NCI-H1694 (cell line): ENCODE measurements at regions not wholly inside any gene's neighbourhood (a gene's known extent, or its start where the extent isn't known, plus 50 kb on each side); places are given as distances from the start of the nearest gene placed in this dataset.

Source experiments
- DNase-seq: peaks from one replicate; lab custom pipeline; 2025; lab: John Stamatoyannopoulos, UW

DNA sequence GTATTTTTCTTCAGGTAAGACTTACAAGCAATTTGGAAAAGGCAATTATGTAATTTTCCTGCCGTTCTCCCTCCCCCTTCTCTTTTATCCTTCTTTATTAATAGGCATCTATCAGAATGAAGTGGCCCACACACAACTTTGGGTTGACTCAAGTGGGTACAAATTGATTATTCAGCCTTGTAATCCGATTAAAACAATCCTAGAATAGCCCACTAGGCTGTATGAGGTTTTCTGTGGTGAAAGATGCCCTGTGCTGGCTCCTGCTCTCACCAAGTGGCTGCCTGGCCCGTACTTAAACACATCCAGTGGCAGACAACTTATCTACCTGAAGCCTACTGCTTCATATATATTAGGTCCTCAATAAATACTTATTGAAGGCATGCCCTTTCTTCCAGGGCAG, 177.3 kb upstream of the C9orf72 start:
- DNase-seq: no peak

GRCh38 chr9:27752069-27752468, 178.8 kb upstream of the C9orf72 start:
- no peak for DNase-seq

- no peak for DNase-seq
These were observed 182.6 kb upstream of the C9orf72 start for GRCh38 chr9:27755846-27756245.

GRCh38 chr9:27756418-27756817, 183.1 kb upstream of the C9orf72 start:
- no peak for DNase-seq

- DNase-seq: no peak
These were observed 190.6 kb upstream of the C9orf72 start for GRCh38 chr9:27763831-27764230.

GRCh38 chr9:27765266-27766072, 192.2 kb upstream of the C9orf72 start:
- no peak for DNase-seq

DNA sequence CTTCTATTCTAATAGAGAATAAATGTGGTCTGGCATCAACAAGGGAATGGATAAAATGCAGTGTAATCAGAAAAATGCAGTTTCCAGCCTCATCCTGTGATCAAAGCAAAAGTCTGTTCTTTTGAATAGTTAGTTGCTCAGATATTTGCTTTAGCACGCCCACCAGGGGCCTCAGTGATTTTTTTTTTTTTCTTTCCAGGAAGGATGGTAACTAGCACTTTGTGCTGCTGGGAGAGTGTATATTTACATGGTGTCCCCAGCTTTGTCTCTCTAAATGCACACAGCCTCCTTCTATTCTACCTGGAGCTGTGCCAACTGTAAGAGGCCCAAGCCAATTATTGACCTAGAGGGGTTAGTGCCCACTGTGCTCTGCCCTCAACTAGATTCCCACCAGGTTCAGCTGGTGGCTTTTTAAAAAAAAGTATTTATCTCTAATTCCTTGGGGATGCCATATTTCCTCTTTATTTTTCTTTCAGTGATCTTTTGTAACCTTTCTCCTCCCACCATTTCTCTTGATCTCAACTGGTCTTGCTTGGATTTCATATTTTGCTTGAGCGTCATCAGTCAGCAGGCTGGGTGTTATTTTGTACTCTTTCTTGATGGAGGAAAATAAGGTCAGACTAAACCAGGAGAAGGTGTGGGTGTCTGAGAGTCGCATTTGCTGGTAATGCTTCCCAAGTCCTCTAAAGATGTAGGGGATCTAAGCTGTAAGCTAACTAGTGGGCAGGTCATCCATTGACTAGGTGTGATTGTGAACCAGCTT, 193.0 kb upstream of the C9orf72 start:
- no peak for DNase-seq

DNA sequence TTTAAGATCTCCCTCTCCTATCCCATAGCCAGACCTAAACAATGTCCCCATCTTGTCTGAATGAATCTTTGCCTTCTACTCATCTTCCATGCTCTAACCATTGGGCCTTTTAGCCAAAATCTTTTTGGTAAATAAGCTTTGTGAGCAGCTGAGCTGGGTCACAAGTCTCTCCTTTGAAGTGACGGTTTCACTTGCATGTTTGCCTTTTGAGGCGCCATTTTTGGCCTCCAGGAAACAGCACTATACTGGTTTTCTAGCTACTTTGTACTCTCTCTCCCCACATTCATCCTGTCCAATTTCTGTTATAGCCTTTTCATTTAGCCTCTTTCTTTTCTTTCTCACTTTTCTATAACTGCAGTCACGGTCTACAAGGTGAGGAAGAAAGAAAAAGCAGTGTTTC, 195.5 kb upstream of the C9orf72 start:
- DNase-seq: no peak

GRCh38 chr9:27770541-27770940, 197.3 kb upstream of the C9orf72 start:
- no peak for DNase-seq

- peak; percentile 51 for DNase-seq
These were observed 198.7 kb upstream of the C9orf72 start for GRCh38 chr9:27771803-27772545.

DNA sequence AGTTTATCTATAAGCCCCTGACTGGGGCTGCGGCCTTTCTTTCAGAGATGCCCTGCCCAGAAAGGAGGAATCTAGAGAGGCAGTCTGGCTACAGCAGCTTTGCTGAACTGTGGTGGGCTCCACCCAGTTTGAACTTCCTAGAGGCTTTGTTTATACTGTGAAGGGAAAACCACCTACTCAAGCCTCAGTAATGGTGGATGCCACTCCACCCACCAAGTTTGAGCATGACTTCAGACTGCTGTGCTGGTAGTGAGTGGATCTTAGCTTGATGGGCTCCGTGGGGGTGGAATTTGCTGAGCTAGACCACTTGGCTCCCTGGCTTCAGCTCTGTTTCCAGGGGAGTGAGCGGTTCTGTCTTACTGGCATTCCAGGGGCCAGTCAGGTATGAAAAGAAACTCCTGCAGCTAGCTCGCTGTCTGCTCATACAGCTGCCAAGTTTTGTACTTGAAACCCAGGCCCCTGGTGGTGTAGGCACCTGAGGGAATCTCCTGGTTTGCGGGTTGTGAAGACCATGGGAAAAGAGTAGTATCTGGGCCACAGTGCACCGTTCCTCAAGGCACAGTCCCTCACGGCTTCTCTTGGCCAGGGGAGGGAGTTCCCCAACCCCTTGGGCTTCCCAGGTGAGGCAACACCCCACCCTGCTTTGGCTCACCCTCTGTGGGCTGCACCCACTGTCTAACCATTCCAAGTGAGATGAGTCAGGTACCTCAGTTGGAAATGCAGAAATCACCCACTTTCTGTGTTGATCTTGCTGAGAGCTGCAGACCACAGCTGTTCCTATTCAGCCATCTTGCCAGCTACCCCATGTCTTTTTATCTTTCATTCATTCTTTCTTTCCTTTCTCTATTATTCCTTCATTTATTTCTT, 211.8 kb upstream of the C9orf72 start:
- DNase-seq: no peak

- DNase-seq: no peak
These were observed 212.4 kb upstream of the C9orf72 start for GRCh38 chr9:27785714-27786100.

GRCh38 chr9:27787891-27788290, 214.6 kb upstream of the C9orf72 start:
- DNase-seq: no peak

DNA sequence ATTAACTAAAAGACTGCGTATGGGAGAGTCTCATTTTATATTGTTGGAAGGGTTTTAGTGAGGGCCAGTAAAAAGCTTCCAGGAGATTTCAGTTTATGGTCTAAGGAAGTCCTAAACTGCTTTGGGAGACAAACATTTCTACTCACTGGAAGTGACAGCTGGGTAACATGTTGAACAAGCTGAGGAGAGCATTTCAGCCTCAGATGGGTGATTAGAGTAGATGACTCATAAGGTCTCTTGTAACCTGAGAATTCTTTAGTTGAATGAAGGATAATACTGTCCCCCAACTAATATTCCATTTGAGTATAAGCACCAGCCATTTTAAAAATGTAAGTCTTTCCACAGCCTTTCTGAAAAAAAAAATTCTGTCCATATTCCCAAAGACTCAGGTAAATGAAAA, 218.0 kb upstream of the C9orf72 start:
- no peak for DNase-seq

DNA sequence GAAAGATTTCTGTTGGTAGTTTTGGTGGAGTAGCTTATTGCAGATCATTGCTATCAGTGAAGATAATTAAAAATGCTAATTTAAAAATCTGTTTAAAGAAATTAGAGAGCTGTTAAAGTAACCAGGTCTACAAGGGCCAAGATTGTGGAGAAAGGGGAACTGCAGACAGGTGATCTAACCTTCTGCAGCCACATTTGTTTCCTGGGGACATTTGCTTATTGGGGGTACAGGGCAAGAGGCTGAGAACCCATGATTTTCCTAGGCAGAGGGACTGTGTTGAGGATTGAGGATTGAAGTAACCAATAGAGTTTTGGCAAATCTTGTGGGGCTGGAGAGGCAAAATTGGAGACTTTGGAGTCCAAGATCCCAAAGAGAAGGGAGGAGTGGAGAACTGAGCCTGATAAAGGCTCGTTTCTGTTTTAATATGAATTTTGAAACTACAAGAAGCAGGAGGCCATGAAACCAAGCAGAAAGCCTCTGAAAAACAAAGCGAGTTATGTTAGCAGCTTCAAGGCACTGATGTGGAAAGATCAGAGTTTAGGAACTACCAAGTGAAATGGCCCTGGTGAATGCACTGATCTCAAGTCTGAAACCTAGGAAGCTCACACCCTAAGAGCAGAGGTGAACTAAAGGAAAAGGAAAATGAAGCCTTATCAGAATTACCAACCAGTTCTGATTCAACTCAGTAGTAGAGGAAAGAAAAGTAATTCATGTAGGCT, 219.8 kb upstream of the C9orf72 start:
- DNase-seq: no peak

DNA sequence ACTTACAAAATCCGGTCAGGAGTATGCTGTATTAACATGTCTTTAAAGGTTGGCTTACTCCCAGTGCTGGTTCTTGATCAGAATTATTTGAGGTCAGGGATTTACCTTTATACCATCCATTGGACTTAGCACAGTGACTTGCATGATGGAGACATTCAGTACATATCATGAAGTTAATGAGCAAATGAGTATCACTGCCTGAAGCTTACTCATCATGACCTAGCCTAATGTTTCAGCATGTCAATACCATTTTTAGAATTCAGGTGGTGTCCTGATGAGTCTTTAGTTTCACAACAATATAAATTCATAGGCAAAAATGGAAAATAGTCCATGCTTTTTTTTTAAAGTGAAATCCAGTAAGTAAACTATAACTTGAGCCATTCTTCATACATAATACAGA, 226.0 kb upstream of the C9orf72 start:
- no peak for DNase-seq

GRCh38 chr9:27800159-27800558, 226.9 kb upstream of the C9orf72 start:
- DNase-seq: no peak

- DNase-seq: peak; percentile 42
These were observed 227.6 kb upstream of the C9orf72 start for GRCh38 chr9:27800692-27801370.

DNA sequence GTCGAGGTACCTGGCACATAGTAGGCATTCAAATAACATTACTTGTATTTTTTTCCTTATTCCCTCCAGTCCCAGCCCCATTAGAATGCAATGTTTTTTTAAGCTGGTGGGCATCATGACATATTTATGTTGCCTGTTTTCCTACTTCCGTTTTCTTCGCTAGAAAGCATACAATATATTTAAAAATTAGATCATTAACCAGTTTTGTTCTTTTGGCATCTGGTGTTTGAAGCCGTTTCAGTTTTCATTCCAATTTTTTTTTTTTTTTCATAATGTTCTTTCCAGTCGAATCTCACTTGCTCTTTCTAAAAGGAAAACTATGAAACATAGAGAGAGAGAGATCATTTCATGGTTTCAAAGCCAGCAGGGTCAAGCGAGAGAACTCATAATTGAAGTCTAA, 228.3 kb upstream of the C9orf72 start:
- peak; percentile 12 for DNase-seq

DNA sequence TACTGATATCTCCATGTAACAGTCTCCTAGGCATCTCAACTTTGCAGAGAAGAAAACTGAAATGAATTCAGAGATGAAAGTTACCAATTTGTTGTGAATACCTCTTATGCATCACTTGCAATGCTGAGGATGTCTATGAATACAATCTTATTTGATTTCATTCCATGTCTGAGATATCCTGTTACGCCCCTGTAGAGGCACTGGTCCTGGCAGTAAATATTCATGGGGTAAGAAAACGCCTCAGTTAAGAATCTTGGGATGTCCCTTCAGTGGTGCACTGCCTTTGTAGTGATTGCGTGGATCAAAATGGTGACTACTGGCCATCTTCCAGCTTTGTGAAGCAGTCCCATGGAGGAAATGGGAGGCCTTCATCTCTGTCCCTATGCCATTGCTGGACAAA, 229.1 kb upstream of the C9orf72 start:
- no peak for DNase-seq

DNA sequence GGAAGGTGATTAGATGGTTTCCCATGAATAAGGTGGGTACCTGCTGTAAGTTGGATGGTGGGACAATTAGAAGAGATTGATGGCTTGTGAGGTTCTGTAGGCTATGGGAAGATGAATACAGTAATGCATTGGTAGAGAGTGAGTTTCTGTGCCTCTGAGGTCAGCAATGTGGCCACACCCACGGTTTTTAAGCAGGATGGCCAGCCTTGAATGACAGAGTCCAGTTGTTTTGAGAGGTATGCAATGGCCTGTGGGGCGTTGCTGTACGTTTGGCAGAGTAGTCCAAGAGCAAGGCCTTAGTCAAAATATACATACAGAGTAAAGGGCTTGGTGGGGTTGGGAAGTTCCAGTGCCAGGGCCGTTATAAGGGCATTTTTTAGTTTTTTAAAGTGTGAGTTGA, 235.6 kb upstream of the C9orf72 start:
- no peak for DNase-seq
